CD14-positive monocyte (primary cell): ENCODE measurements at regions not wholly inside any gene's neighbourhood (a gene's known extent, or its start where the extent isn't known, plus 50 kb on each side); places are given as distances from the start of the nearest gene placed in this dataset.

Source experiments
- DNase-seq, 3 donors: peaks; one replicate each; pipeline ENCODE4 v3.0.0-alpha.2; 2011 to 2022
- H2AFZ ChIP-seq: 2 replicates; pipeline ENCODE4 v1.6.0; 2012; ENCODE audit warnings: mild to moderate bottlenecking, low read depth, low read length, inconsistent platforms; ENCODE audit not compliant: insufficient read depth, poor library complexity, severe bottlenecking
- H3K27ac ChIP-seq, 2 donors: 1 replicate in 1 of 2; 2 replicates in 1 of 2; pipeline ENCODE4 v1.5.1; 2012 to 2013; ENCODE audit warnings: low read length in 2 of 2, control low read depth in 1 of 2, inconsistent platforms in 1 of 2, low read depth in 1 of 2, mild to moderate bottlenecking in 1 of 2
- H3K27me3 ChIP-seq, 2 donors: one replicate each; pipeline versions ENCODE4 v1.6.0 to v1.6.1; 2011 to 2013; ENCODE audit warnings: low read length in 2 of 2; ENCODE audit not compliant: control insufficient read depth in 2 of 2, insufficient read depth in 2 of 2
- H3K36me3 ChIP-seq, 2 donors: replicated peaks in 1 of 2; 1 replicate in 1 of 2; 2 replicates in 1 of 2; pipeline versions ENCODE4 v1.5.1 to v1.6.1; 2012 to 2013; ENCODE audit warnings: low read length in 2 of 2, control low read depth in 1 of 2, inconsistent platforms in 1 of 2, mild to moderate bottlenecking in 1 of 2; ENCODE audit not compliant: insufficient read depth in 2 of 2, control insufficient read depth in 1 of 2
- H3K4me1 ChIP-seq, 2 donors: 1 replicate in 1 of 2; 2 replicates in 1 of 2; pipeline versions ENCODE4 v1.5.1 to v1.6.1; 2012 to 2013; ENCODE audit warnings: low read length in 2 of 2, control low read depth in 1 of 2, inconsistent platforms in 1 of 2, mild to moderate bottlenecking in 1 of 2, moderate library complexity in 1 of 2; ENCODE audit not compliant: insufficient read depth in 2 of 2, control insufficient read depth in 1 of 2
- H3K4me2 ChIP-seq: replicated peaks from 2 replicates; pipeline ENCODE3; 2012; ENCODE audit warnings: low read length, moderate library complexity, mild to moderate bottlenecking; ENCODE audit not compliant: poor library complexity, severe bottlenecking; ENCODE audit errors: extremely low read depth
- H3K4me3 ChIP-seq, 3 experiments: fragments of 200-600 bp in 1 of 3; sonication (generic) in 1 of 3; replicated peaks in 1 of 3; 1 replicate in 2 of 3; 2 replicates in 1 of 3; pipeline ENCODE4 v1.5.1; 2011 to 2013; ENCODE audit warnings: low read length in 3 of 3, mild to moderate bottlenecking in 3 of 3, control low read depth in 2 of 3, low read depth in 2 of 3, inconsistent platforms in 1 of 3, moderate library complexity in 1 of 3
- H3K79me2 ChIP-seq: 2 replicates; pipeline ENCODE4 v1.6.0; 2012; ENCODE audit warnings: mild to moderate bottlenecking, control low read depth, inconsistent platforms, low read length, moderate library complexity; ENCODE audit not compliant: insufficient read depth
- H3K9ac ChIP-seq: 2 replicates; pipeline ENCODE4 v1.6.0; 2017; ENCODE audit warnings: low read length, mild to moderate bottlenecking; ENCODE audit not compliant: insufficient read depth, poor library complexity, severe bottlenecking
- H3K9me3 ChIP-seq, 2 donors: replicated peaks in 1 of 2; 1 replicate in 1 of 2; 2 replicates in 1 of 2; pipeline versions ENCODE4 v1.5.1 to v1.6.1; 2012 to 2013; ENCODE audit warnings: low read length in 2 of 2, control low read depth in 1 of 2; ENCODE audit not compliant: control insufficient read depth in 1 of 2, insufficient read depth in 1 of 2
- H4K20me1 ChIP-seq: 2 replicates; pipeline ENCODE4 v1.6.0; 2012; ENCODE audit warnings: mild to moderate bottlenecking, low read length, control low read depth, moderate library complexity; ENCODE audit not compliant: insufficient read depth
- H3K27ac Mint-ChIP-seq, 7 donors: one replicate each; pipeline ENCODE4 v1.8.0; 2020; ENCODE audit warnings: mild to moderate bottlenecking in 7 of 7, mixed read lengths in 7 of 7, moderate library complexity in 6 of 7, inconsistent platforms in 2 of 7
- H3K27me3 Mint-ChIP-seq, 3 donors: one replicate each; pipeline ENCODE4 v1.8.0; 2021 to 2022; ENCODE audit warnings: low read depth in 3 of 3, mild to moderate bottlenecking in 3 of 3, mixed read lengths in 3 of 3, moderate library complexity in 3 of 3, inconsistent platforms in 1 of 3
- H3K36me3 Mint-ChIP-seq, 2 donors: one replicate each; pipeline ENCODE4 v1.8.0; 2020; ENCODE audit warnings: mixed read lengths in 2 of 2, inconsistent platforms in 1 of 2, mild to moderate bottlenecking in 1 of 2
- H3K4me1 Mint-ChIP-seq: one replicate; pipeline ENCODE4 v1.8.0; 2020; ENCODE audit warnings: mild to moderate bottlenecking, mixed read lengths
- H3K4me3 Mint-ChIP-seq, 2 donors: one replicate each; pipeline ENCODE4 v1.8.0; 2020; ENCODE audit warnings: mild to moderate bottlenecking in 2 of 2, mixed read lengths in 2 of 2, moderate library complexity in 1 of 2
- H3K9me3 Mint-ChIP-seq, 7 donors: one replicate each; pipeline ENCODE4 v1.8.0; 2020 to 2022; ENCODE audit warnings: mixed read lengths in 7 of 7, mild to moderate bottlenecking in 6 of 7, moderate library complexity in 6 of 7, inconsistent platforms in 2 of 7
- CTCF ChIP-seq: fragments of 200-600 bp; IDR thresholded peaks from one replicate; pipeline ENCODE4 v1.8.0; 2022; ENCODE audit warnings: antibody characterized with exemption, mild to moderate bottlenecking
- WGBS: methylation state at CpG from one replicate; pipeline ENCODE4 v1.1.5; 2013; ENCODE audit warnings: missing lambda C conversion rate; ENCODE audit not compliant: insufficient coverage; 5-methylcytosine and 5-hydroxymethylcytosine counted together
- intact Hi-C, 2 donors: fragments of 100-400 bp; cut with micrococcal nuclease; formaldehyde crosslinking; loops; one replicate each; pipeline versions ENCODE4 v1.15.0 to v1.15.1; 2023

GRCh38 chr2:81396417-81397019 lies 1092.0 kb upstream of the LRRTM1 start:
- Mint-ChIP-seq H3K27ac (no peak overlapping the region), H3K9me3 (peaks cover 4 to 22% (median 13%) of the 10 kb centered on the region in 7 donors), H3K4me1 (no peaks in the 10 kb centered on the region), H3K4me3 (no peak overlapping the region), H3K36me3 (no peaks in the 10 kb centered on the region), H3K27me3 (no peaks in the 10 kb centered on the region)
- no peaks in the 10 kb centered on the region for H4K20me1 ChIP-seq
- no peak overlapping the region for H3K9ac ChIP-seq
- no peaks in the 10 kb centered on the region for H3K36me3 ChIP-seq
- no peaks in the 10 kb centered on the region for H3K4me1 ChIP-seq
- DNase-seq: no peak
- H3K27ac ChIP-seq: no peak overlapping the region
- H2AFZ ChIP-seq: no peak overlapping the region
- no peak for TF ChIP-seq CTCF
- H3K79me2 ChIP-seq: no peaks in the 10 kb centered on the region
- 71% methylated on average over 1 of the region's 4 CpGs for WGBS
- intact Hi-C loops: no loop called here
- no peak overlapping the region for H3K4me3 ChIP-seq
- H3K27me3 ChIP-seq: no peaks in the 10 kb centered on the region
- no peak overlapping the region for H3K4me2 ChIP-seq
- peaks cover 7 to 20% of the 10 kb centered on the region in 2 donors for H3K9me3 ChIP-seq

GRCh38 chr2:81395746-81396145 lies 1091.2 kb upstream of the LRRTM1 start:
- no peak overlapping the region for H3K9ac ChIP-seq
- no peak for DNase-seq
- TF ChIP-seq CTCF: no peak
- WGBS: 100% methylated on average over 1 of the region's 2 CpGs
- H3K9me3 Mint-ChIP-seq: peaks cover 4 to 26% (median 15%) of the 10 kb centered on the region in 7 donors
- H2AFZ ChIP-seq: no peak overlapping the region
- H4K20me1 ChIP-seq: no peaks in the 10 kb centered on the region
- no peak overlapping the region for H3K27ac ChIP-seq
- no peaks in the 10 kb centered on the region for H3K36me3 ChIP-seq
- no peak overlapping the region for H3K4me3 ChIP-seq
- no peaks in the 10 kb centered on the region for H3K27me3 Mint-ChIP-seq
- H3K4me1 ChIP-seq: no peaks in the 10 kb centered on the region
- intact Hi-C loops: no loop called here
- no peak overlapping the region for H3K4me2 ChIP-seq
- H3K4me1 Mint-ChIP-seq: no peaks in the 10 kb centered on the region
- no peaks in the 10 kb centered on the region for H3K27me3 ChIP-seq
- no peak overlapping the region for H3K27ac Mint-ChIP-seq
- H3K36me3 Mint-ChIP-seq: no peaks in the 10 kb centered on the region
- H3K4me3 Mint-ChIP-seq: no peak overlapping the region
- no peaks in the 10 kb centered on the region for H3K79me2 ChIP-seq
- peaks cover 7 to 23% of the 10 kb centered on the region in 2 donors for H3K9me3 ChIP-seq
